ENCODE measurements at regions not wholly inside any gene's neighbourhood (a gene's known extent, or its start where the extent isn't known, plus 50 kb on each side); places are given as distances from the start of the nearest gene placed in this dataset.
"Not testable (repeated sequence)": the region's sequence is repeated elsewhere in the genome, so short reads cannot be mapped to it uniquely, and the experiment has no call there.

DNA sequence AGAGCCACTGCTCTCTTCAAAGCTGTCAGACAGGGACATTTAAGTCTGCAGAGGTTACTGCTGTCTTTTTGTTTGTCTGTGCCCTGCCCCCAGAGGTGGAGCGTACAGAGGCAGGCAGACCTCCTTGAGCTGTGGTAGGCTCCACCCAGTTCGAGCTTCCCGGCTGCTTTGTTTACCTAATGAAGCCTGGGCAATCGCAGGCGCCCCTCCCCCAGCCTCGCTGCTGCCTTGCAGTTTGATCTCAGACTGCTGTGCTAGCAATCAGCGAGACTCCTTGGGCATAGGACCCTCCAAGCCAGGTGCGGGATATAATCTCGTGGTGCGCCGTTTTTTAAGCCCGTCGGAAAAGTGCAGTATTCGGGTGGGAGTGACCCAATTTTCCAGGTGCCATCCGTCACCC lies 250.7 kb upstream of the CA10 start:
- not testable (repeated sequence) for TF ChIP-seq CTCF (IDR thresholded peaks at IDR 0.05; ENCODE audit: low read length); EZH2 (IDR thresholded peaks at IDR 0.05; ENCODE audit: borderline replicate concordance, low read length)

Measured in OCI-LY1 (cell line).